Adrenal gland (tissue), 5 donors: ENCODE measurements at regions not wholly inside any gene's neighbourhood (a gene's known extent, or its start where the extent isn't known, plus 50 kb on each side); places are given as distances from the start of the nearest gene placed in this dataset.

ENCODE experiments used
- POLR2A ChIP-seq, 2 donors: fragments of 450-650 bp; IDR thresholded peaks; one replicate each; pipeline ENCODE4 v1.6.1; 2017; ENCODE audit warnings: antibody characterized with exemption in 2 of 2, mild to moderate bottlenecking in 2 of 2, moderate library complexity in 1 of 2
- TF ChIP-seq, protein P1 (sequence below), 6 experiments: fragments of 450-650 bp in 4 of 6; fragments of 200-600 bp in 2 of 6; sonication (generic) in 1 of 6; IDR thresholded peaks; 1 replicate in 5 of 6; 2 replicates in 1 of 6; pipeline versions ENCODE4 v1.5.1 to v1.8.0; 2016 to 2021; ENCODE audit warnings: antibody characterized with exemption in 6 of 6, mild to moderate bottlenecking in 2 of 6, moderate library complexity in 1 of 6
- donor health status: DM: no; HTN: no; CAD: no.

DNA sequence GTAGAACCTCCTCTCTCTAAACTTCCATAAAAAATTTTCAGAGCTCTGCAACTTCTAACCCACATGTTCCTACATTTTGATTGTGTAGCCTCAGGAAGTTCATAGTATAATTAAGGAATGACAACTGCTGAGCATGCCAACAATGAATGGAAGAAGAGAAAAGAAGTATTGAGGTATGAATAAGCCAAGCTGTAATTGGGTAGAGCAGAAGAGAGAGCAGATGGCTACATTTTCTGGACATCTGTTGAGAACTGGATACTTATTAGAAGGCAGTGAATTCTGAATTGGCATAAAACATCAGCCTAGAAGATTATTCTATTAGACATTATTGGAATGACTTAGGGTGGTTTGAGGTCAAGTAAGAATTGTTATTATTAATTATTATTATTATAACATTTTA is 728.3 kb upstream of the PHF14 start:
- TF ChIP-seq, protein P1, sequence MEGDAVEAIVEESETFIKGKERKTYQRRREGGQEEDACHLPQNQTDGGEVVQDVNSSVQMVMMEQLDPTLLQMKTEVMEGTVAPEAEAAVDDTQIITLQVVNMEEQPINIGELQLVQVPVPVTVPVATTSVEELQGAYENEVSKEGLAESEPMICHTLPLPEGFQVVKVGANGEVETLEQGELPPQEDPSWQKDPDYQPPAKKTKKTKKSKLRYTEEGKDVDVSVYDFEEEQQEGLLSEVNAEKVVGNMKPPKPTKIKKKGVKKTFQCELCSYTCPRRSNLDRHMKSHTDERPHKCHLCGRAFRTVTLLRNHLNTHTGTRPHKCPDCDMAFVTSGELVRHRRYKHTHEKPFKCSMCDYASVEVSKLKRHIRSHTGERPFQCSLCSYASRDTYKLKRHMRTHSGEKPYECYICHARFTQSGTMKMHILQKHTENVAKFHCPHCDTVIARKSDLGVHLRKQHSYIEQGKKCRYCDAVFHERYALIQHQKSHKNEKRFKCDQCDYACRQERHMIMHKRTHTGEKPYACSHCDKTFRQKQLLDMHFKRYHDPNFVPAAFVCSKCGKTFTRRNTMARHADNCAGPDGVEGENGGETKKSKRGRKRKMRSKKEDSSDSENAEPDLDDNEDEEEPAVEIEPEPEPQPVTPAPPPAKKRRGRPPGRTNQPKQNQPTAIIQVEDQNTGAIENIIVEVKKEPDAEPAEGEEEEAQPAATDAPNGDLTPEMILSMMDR (IDR thresholded peaks at IDR 0.05): no peak
- TF ChIP-seq POLR2A (IDR thresholded peaks at IDR 0.05): no peak
